ENCODE measurements at regions not wholly inside any gene's neighbourhood (a gene's known extent, or its start where the extent isn't known, plus 50 kb on each side); places are given as distances from the start of the nearest gene placed in this dataset.
"Not testable (repeated sequence)": the region's sequence is repeated elsewhere in the genome, so short reads cannot be mapped to it uniquely, and the experiment has no call there.

- TF ChIP-seq, protein P1, sequence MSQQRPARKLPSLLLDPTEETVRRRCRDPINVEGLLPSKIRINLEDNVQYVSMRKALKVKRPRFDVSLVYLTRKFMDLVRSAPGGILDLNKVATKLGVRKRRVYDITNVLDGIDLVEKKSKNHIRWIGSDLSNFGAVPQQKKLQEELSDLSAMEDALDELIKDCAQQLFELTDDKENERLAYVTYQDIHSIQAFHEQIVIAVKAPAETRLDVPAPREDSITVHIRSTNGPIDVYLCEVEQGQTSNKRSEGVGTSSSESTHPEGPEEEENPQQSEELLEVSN (IDR thresholded peaks at IDR 0.05): no peak
- TF ChIP-seq TEAD4 (IDR thresholded peaks at IDR 0.05; ENCODE audit: low read depth, low read length) (no peak), CEBPB (IDR thresholded peaks at IDR 0.05; ENCODE audit: low read depth, low read length) (no peak), SP4 (IDR thresholded peaks at IDR 0.05; ENCODE audit: low read length) (no peak), CBX5 (IDR thresholded peaks at IDR 0.05; ENCODE audit: low read depth, low read length) (no peak), CHD1 (IDR thresholded peaks at IDR 0.05; ENCODE audit: low read depth, low read length) (no peak)
Measured at GRCh38 chr6:99712519-99712918, 105.9 kb downstream of the PRDM13 start (continued).

DNA sequence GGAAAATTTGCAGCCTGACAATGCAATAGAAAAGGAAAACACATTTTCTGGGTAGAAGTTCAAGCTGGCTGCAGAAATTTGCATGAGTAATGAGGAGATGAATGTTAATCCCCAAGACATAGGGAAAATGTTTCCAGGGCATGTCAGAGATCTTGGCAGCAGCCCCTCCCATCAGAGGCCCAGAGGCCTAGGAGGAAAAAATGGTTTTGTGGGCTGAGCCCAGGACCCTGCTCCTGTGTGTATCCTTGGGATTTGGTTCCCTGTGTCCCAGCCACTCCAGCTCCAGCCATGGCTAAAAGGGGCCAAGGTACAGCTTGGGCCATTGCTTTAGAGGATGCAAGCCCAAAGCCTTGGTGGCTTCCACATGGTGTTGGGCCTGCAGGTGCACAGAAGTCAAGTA is 115.4 kb downstream of the PRDM13 start:
- H3K4me2 ChIP-seq (ENCODE audit: insufficient read depth in 1 of 2, low read depth in 2 of 2, low read length in 2 of 2); H3K9ac ChIP-seq (replicated peaks in 1 of 4; ENCODE audit: extremely low read depth in 1 of 4, low read depth in 3 of 4, low read length in 3 of 4); H3K36me3 ChIP-seq (ENCODE audit: control insufficient read depth in 2 of 4, insufficient read depth in 4 of 4, low read length in 3 of 4); H3K79me1 ChIP-seq (ENCODE audit: low read depth, low read length); H3K27me3 ChIP-seq (replicated peaks in 1 of 4; ENCODE audit: control insufficient read depth in 3 of 4, extremely low read depth in 1 of 4, insufficient read depth in 3 of 4, low read length in 3 of 4); H3K23ac ChIP-seq (ENCODE audit: insufficient read length); H4K20me1 ChIP-seq (replicated peaks in 1 of 2; ENCODE audit: control insufficient read depth in 1 of 2, insufficient read depth in 2 of 2, low read length in 2 of 2); H3K56ac ChIP-seq (replicated peaks; ENCODE audit: insufficient read length, low read depth, low read length); H2BK15ac ChIP-seq (ENCODE audit: low read length); H2BK120ac ChIP-seq (replicated peaks; ENCODE audit: low read depth, low read length); H2BK12ac ChIP-seq (ENCODE audit: low read depth, low read length); H3K4ac ChIP-seq (replicated peaks; ENCODE audit: insufficient read length, low read depth, low read length); H2AK5ac ChIP-seq (ENCODE audit: low read depth, low read length); H3K14ac ChIP-seq (ENCODE audit: insufficient read length); DNase-seq (ENCODE audit: low read depth in 1 of 2, low spot score in 2 of 2); FAIRE-seq; H3K27ac ChIP-seq (ENCODE audit: low read depth, low read length); H2BK20ac ChIP-seq (ENCODE audit: low read length); H2BK5ac ChIP-seq (ENCODE audit: low read depth, low read length); CTCF ChIA-PET (ENCODE audit: partially characterized antibody); POLR2A ChIA-PET (ENCODE audit: partially characterized antibody); H3K9me3 ChIP-seq (ENCODE audit: insufficient read depth in 2 of 2, low read depth in 1 of 2, low read length in 1 of 2); H4K91ac ChIP-seq (replicated peaks; ENCODE audit: insufficient read length, low read length); H3K79me2 ChIP-seq (ENCODE audit: control insufficient read depth in 1 of 2, insufficient read depth in 2 of 2, low read length in 2 of 2); H3K4me1 ChIP-seq (replicated peaks in 1 of 4; ENCODE audit: control insufficient read depth in 3 of 4, insufficient read depth in 4 of 4, low read length in 3 of 4); H3K23me2 ChIP-seq (ENCODE audit: low read depth, low read length); H4K5ac ChIP-seq (ENCODE audit: insufficient read length, low read depth, low read length); H3K18ac ChIP-seq (ENCODE audit: extremely low read depth, low read length); H4K8ac ChIP-seq (ENCODE audit: extremely low read depth, insufficient read depth, low read length); H2AFZ ChIP-seq (ENCODE audit: low read length); H3K4me3 ChIP-seq (ENCODE audit: extremely low read depth in 1 of 4, insufficient read depth in 2 of 4, low read depth in 3 of 4, low read length in 4 of 4): not testable (repeated sequence)

All from H1 (cell line).